Loucy (cell line): ENCODE measurements at regions not wholly inside any gene's neighbourhood (a gene's known extent, or its start where the extent isn't known, plus 50 kb on each side); places are given as distances from the start of the nearest gene placed in this dataset.

ENCODE experiments used
- CTCF ChIP-seq: fragments of 200-600 bp; sonication (generic); conservative IDR thresholded peaks from 2 replicates; pipeline ENCODE4 v1.5.1; 2014; ENCODE audit warnings: mild to moderate bottlenecking, antibody characterized with exemption, low read length
- EZH2phosphoT487 ChIP-seq: fragments of 200-600 bp; IDR thresholded peaks from 2 replicates; pipeline ENCODE4 v1.6.1; 2018; ENCODE audit warnings: antibody characterized with exemption, mild to moderate bottlenecking, moderate library complexity, borderline replicate concordance

GRCh38 chr4:114465766-114466165 lies 132.8 kb upstream of the UGT8 start:
- no peak for TF ChIP-seq CTCF
- no peak for TF ChIP-seq EZH2phosphoT487
